HepG2 (cell line): ENCODE measurements at regions not wholly inside any gene's neighbourhood (a gene's known extent, or its start where the extent isn't known, plus 50 kb on each side); places are given as distances from the start of the nearest gene placed in this dataset.

Experiments
- ATAC-seq: fragments of 200-7000 bp; cut with Tn5 transposase; 3 replicates; pipeline ENCODE4 v1.9.1; 2020; ENCODE audit warnings: mild to moderate bottlenecking, moderate library complexity
- BruUV-seq: library from RNA; stranded (reverse); fragments of 400-500 nt; replicated peaks from 2 replicates; lab custom pipeline; 2021; lab: Mats Ljungman, UMichigan
- CTCF ChIA-PET: fragments of 300-600 bp; formaldehyde crosslinking; extraction: SDS; loops from one replicate; lab custom pipeline; 2021; ENCODE audit warnings: low total read pairs, inconsistent platforms, low intra/inter-chr PET ratio; lab: Yijun Ruan, JAX
- POLR2A ChIA-PET: fragments of 350-600 bp; sonication (Branson Sonifier 250); formaldehyde crosslinking; loops from one replicate; lab custom pipeline; 2020; ENCODE audit warnings: antibody characterized with exemption, inconsistent platforms; lab: Yijun Ruan, JAX
- DNase-seq: peaks from one replicate; pipeline ENCODE4 v3.0.0-alpha.2; 2015; ENCODE audit warnings: low spot score
- FAIRE-seq: peaks from 3 replicates; lab custom pipeline; 2011; peaks lifted over from hg19 to GRCh38; lab: Jason Lieb, UNC
- H2AFZ ChIP-seq: one replicate; pipeline ENCODE4 v1.6.1; 2011; ENCODE audit warnings: low read length, inconsistent platforms
- H3K27ac ChIP-seq: fragments of 300-600 bp; 3 replicates; pipeline ENCODE4 v1.8.0; 2011; ENCODE audit warnings: mixed run types, mild to moderate bottlenecking, mixed read lengths, low read length, inconsistent platforms; ENCODE audit not compliant: insufficient read depth; ENCODE audit errors: extremely low read length
- H3K27me3 ChIP-seq, 2 experiments: fragments of 200-600 bp in 1 of 2; 2 replicates in 1 of 2; 3 replicates in 1 of 2; pipeline versions ENCODE4 v1.6.0 to v1.8.0; 2011; ENCODE audit warnings: low read length in 2 of 2, mild to moderate bottlenecking in 2 of 2, moderate library complexity in 2 of 2, inconsistent platforms in 1 of 2; ENCODE audit not compliant: insufficient read depth in 2 of 2, control insufficient read depth in 1 of 2
- H3K36me3 ChIP-seq, 2 experiments: fragments of 200-600 bp in 1 of 2; replicated peaks in 1 of 2; 2 replicates in 1 of 2; 3 replicates in 1 of 2; pipeline versions ENCODE4 v1.5.1 to v1.8.0; 2011; ENCODE audit warnings: low read length in 2 of 2, inconsistent platforms in 1 of 2; ENCODE audit not compliant: insufficient read depth in 2 of 2, control insufficient read depth in 1 of 2
- H3K4me1 ChIP-seq: 2 replicates; pipeline ENCODE4 v1.5.1; 2012; ENCODE audit warnings: low read length, inconsistent platforms; ENCODE audit not compliant: insufficient read depth
- H3K4me2 ChIP-seq: 2 replicates; pipeline ENCODE4 v1.6.0; 2011; ENCODE audit warnings: low read depth, low read length, inconsistent platforms
- H3K4me3 ChIP-seq, 3 experiments: fragments of 200-600 bp in 1 of 3; sonication (generic), shearing (Covaris generic) in 1 of 3; replicated peaks in 1 of 3; 2 replicates each; pipeline ENCODE4 v1.5.1; 2011 to 2016; ENCODE audit warnings: low read length in 3 of 3, inconsistent platforms in 2 of 3, low read depth in 2 of 3, mild to moderate bottlenecking in 2 of 3, control low read depth in 1 of 3, mixed read lengths in 1 of 3; ENCODE audit not compliant: insufficient read depth in 1 of 3
- H3K79me2 ChIP-seq: one replicate; pipeline ENCODE4 v1.6.1; 2011; ENCODE audit warnings: low read length, inconsistent platforms; ENCODE audit not compliant: insufficient read depth
- H3K9ac ChIP-seq: 2 replicates; pipeline ENCODE4 v1.6.0; 2011; ENCODE audit warnings: mild to moderate bottlenecking, low read depth, low read length, inconsistent platforms; ENCODE audit not compliant: insufficient read depth
- H3K9me3 ChIP-seq: 2 replicates; pipeline ENCODE4 v1.5.1; 2012; ENCODE audit warnings: mild to moderate bottlenecking, low read length
- H4K20me1 ChIP-seq: 2 replicates; pipeline ENCODE4 v1.6.0; 2011; ENCODE audit warnings: inconsistent platforms, mild to moderate bottlenecking, low read length, moderate library complexity; ENCODE audit not compliant: insufficient read depth
- AGO2 ChIP-seq: fragments of 200-400 bp; formaldehyde crosslinking; optimal IDR thresholded peaks from 2 replicates; pipeline ENCODE3; 2017; ENCODE audit warnings: mild to moderate bottlenecking, low read depth, low read length, moderate library complexity
- AKNA ChIP-seq: sonication (generic); formaldehyde crosslinking; IDR thresholded peaks from 2 replicates; pipeline ENCODE4 v1.4.0; 2020; ENCODE audit warnings: missing genetic modification reagents, borderline replicate concordance
- DMAP1 ChIP-seq: IDR thresholded peaks from 2 replicates; pipeline ENCODE4 v1.6.1; 2016
- ETV6 ChIP-seq: sonication (generic); formaldehyde crosslinking; conservative IDR thresholded peaks from 2 replicates; pipeline ENCODE4 v1.4.0; 2020; ENCODE audit warnings: missing genetic modification reagents
- GTF3A ChIP-seq: sonication (generic); formaldehyde crosslinking; conservative IDR thresholded peaks from 2 replicates; pipeline ENCODE4 v1.4.0; 2020; ENCODE audit warnings: mild to moderate bottlenecking, missing genetic modification reagents
- HNRNPH1 ChIP-seq: fragments of 200-400 bp; formaldehyde crosslinking; optimal IDR thresholded peaks from 2 replicates; pipeline ENCODE3; 2017; ENCODE audit warnings: mild to moderate bottlenecking, low read depth, low read length
- KLF6 ChIP-seq: IDR thresholded peaks from 2 replicates; pipeline ENCODE4 v1.8.0; 2016; ENCODE audit warnings: missing biosample characterization, missing genetic modification reagents
- MXI1 ChIP-seq: IDR thresholded peaks from 3 replicates; pipeline ENCODE4 v1.6.1; 2012; ENCODE audit warnings: low read depth, low read length, inconsistent platforms, borderline replicate concordance
- PHF5A ChIP-seq: IDR thresholded peaks from one replicate; pipeline ENCODE4 v1.6.1; 2018; ENCODE audit warnings: low read depth, missing genetic modification reagents; ENCODE audit not compliant: unreplicated experiment
- REL ChIP-seq: sonication (generic); formaldehyde crosslinking; conservative IDR thresholded peaks from 2 replicates; pipeline ENCODE4 v1.8.0; 2022; ENCODE audit warnings: mild to moderate bottlenecking, missing genetic modification reagents, moderate library complexity
- SALL2 ChIP-seq: sonication (generic); formaldehyde crosslinking; IDR thresholded peaks from 2 replicates; pipeline ENCODE4 v1.8.1; 2023; ENCODE audit warnings: mild to moderate bottlenecking, missing genetic modification reagents, inconsistent platforms
- SOX13 ChIP-seq, 3 experiments: fragments of 450-650 bp in 1 of 3; sonication (generic) in 1 of 3; formaldehyde crosslinking in 1 of 3; IDR thresholded peaks in 2 of 3; conservative IDR thresholded peaks in 1 of 3; 2 replicates each; pipeline versions ENCODE4 v1.5.0 to v1.6.1; 2016 to 2020; ENCODE audit warnings: antibody characterized with exemption in 1 of 3, mild to moderate bottlenecking in 1 of 3, missing compliant biosample characterization in 1 of 3, missing genetic modification reagents in 1 of 3, moderate library complexity in 1 of 3
- TSC22D2 ChIP-seq: sonication (generic); formaldehyde crosslinking; IDR thresholded peaks from 2 replicates; pipeline ENCODE4 v1.5.1; 2020; ENCODE audit warnings: missing genetic modification reagents, mild to moderate bottlenecking, borderline replicate concordance
- USF2 ChIP-seq, 2 experiments: sonication (generic) in 1 of 2; formaldehyde crosslinking in 1 of 2; IDR thresholded peaks; 2 replicates each; pipeline versions ENCODE4 v1.5.1 to v1.6.1; 2011 to 2020; ENCODE audit warnings: borderline replicate concordance in 1 of 2, low read depth in 1 of 2, low read length in 1 of 2, mild to moderate bottlenecking in 1 of 2, missing genetic modification reagents in 1 of 2, moderate library complexity in 1 of 2
- ZBTB43 ChIP-seq: sonication (generic); formaldehyde crosslinking; conservative IDR thresholded peaks from 2 replicates; pipeline ENCODE4 v1.4.0; 2020; ENCODE audit warnings: missing genetic modification reagents
- ZFP37 ChIP-seq: sonication (generic); formaldehyde crosslinking; IDR thresholded peaks from 2 replicates; pipeline ENCODE4 v1.4.0; 2020; ENCODE audit warnings: missing genetic modification reagents, borderline replicate concordance
- ZNF205 ChIP-seq: IDR thresholded peaks from 2 replicates; pipeline ENCODE4 v1.6.1; 2018; ENCODE audit warnings: missing biosample characterization, missing genetic modification reagents
- ZNF557 ChIP-seq: sonication (generic); formaldehyde crosslinking; IDR thresholded peaks from 2 replicates; pipeline ENCODE4 v1.4.0; 2020; ENCODE audit warnings: missing genetic modification reagents
- WGBS: methylation state at CpG from one replicate; pipeline ENCODE4 v1.1.6; 2017; ENCODE audit warnings: low lambda C conversion rate; 5-methylcytosine and 5-hydroxymethylcytosine counted together
- in situ Hi-C: cut with HindIII; loops from 2 replicates; pipeline ENCODE4 v1.10.0; 2017; ENCODE audit warnings: low pct_unique_long_range_greater_than_20kb; ENCODE audit not compliant: extremely low pct_ligation_motif_present
- intact Hi-C: fragments of 100-400 bp; cut with micrococcal nuclease; formaldehyde crosslinking; loops from one replicate; pipeline ENCODE4 v1.10.0; 2022; ENCODE audit not compliant: unreplicated experiment

DNA sequence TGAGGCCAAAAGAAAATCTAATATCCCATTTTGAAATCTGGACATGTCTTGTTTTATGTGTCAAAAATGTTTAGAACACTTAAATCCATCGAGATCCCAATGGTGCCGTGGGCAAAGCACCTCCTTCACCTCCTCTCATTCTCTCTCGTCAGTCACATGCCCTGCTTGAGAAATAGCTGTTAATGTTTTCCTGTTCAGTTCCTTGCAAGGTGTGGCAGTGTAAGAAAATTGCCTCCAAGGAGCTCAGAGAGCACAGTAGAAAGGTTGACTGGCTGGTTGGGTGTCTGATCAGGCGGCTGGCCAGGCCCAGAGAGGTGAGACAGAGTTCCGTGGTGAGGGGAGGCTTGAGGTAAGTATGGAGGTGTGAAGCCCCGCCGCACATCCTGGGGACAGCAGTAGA lies 210.2 kb downstream of the TSN start:
- POLR2A ChIA-PET: no interaction called here
- Histone ChIP-seq H3K4me1 (no peaks in the 10 kb centered on the region), H2AFZ (no peak overlapping the region), H3K27me3 (peaks cover 0 to 11% of the 10 kb centered on the region in 2 experiments; a peak in 2 of 5 replicates), H3K27ac (no peak overlapping the region), H3K4me2 (no peak overlapping the region), H3K9ac (no peak overlapping the region), H3K79me2 (no peaks in the 10 kb centered on the region), H3K9me3 (no peaks in the 10 kb centered on the region), H3K36me3 (no peaks in the 10 kb centered on the region), H3K4me3 (no peak overlapping the region), H4K20me1 (no peaks in the 10 kb centered on the region)
- WGBS: 21% methylated on average over 7 of the region's 7 CpGs
- in situ Hi-C loops (no loop called here), intact Hi-C loops (no loop called here)
- no TSS peak for BruUV-seq
- ATAC-seq (no peak), DNase-seq (no peak), FAIRE-seq (no peak)
- CTCF ChIA-PET: no interaction called here
- TF ChIP-seq TSC22D2 (CRISPR knock-in tag) (no peak), MXI1 (no peak), DMAP1 (CRISPR knock-in tag) (no peak), SOX13 (IDR thresholded peaks at IDR 0.05) (no peak), SOX13 (CRISPR knock-in tag; conservative IDR thresholded peaks at IDR 0.05 in 1 of 2, IDR thresholded peaks at IDR 0.05 in 1 of 2) (no peak), USF2 (IDR thresholded peaks at IDR 0.05; ENCODE audit: low read depth, low read length) (no peak), USF2 (CRISPR knock-in tag; IDR thresholded peaks at IDR 0.05; ENCODE audit: borderline replicate concordance) (no peak), AGO2 (no peak), ZNF205 (CRISPR knock-in tag) (no peak), AKNA (CRISPR knock-in tag) (no peak), GTF3A (CRISPR knock-in tag) (no peak), KLF6 (no peak), SALL2 (CRISPR knock-in tag) (no peak), ZFP37 (CRISPR knock-in tag) (no peak), PHF5A (CRISPR knock-in tag) (no peak), ETV6 (CRISPR knock-in tag) (no peak), HNRNPH1 (no peak), REL (CRISPR knock-in tag) (no peak), ZNF557 (CRISPR knock-in tag) (no peak), ZBTB43 (CRISPR knock-in tag) (no peak)
